Trophoblast cell (in vitro differentiated cells and primary cell): ENCODE measurements at regions not wholly inside any gene's neighbourhood (a gene's known extent, or its start where the extent isn't known, plus 50 kb on each side); places are given as distances from the start of the nearest gene placed in this dataset.
A peak's percentile ranks its signal among the peaks of the same experiment; 100 is the strongest.

Experiments
- DNase-seq, 2 donors: peaks; one replicate each; pipeline ENCODE4 v3.0.0-alpha.2; 2016
- H2AFZ ChIP-seq: 2 replicates; pipeline ENCODE4 v1.6.1; 2013; ENCODE audit warnings: low read length, moderate library complexity, mild to moderate bottlenecking; ENCODE audit not compliant: insufficient read depth, poor library complexity
- H2AK5ac ChIP-seq: 2 replicates; pipeline ENCODE4 v1.6.1; 2013; ENCODE audit warnings: mild to moderate bottlenecking, low read length
- H2BK120ac ChIP-seq: 2 replicates; pipeline ENCODE4 v1.6.1; 2013; ENCODE audit warnings: low read length, mild to moderate bottlenecking, moderate library complexity; ENCODE audit not compliant: insufficient read depth, poor library complexity
- H2BK12ac ChIP-seq: 2 replicates; pipeline ENCODE4 v1.6.1; 2013; ENCODE audit warnings: mild to moderate bottlenecking, low read length, moderate library complexity
- H2BK5ac ChIP-seq: 2 replicates; pipeline ENCODE4 v1.6.1; 2013; ENCODE audit warnings: low read length, low read depth, moderate library complexity, mild to moderate bottlenecking; ENCODE audit not compliant: poor library complexity
- H3K14ac ChIP-seq: 2 replicates; pipeline ENCODE4 v1.6.1; 2013; ENCODE audit warnings: mild to moderate bottlenecking, low read length
- H3K18ac ChIP-seq: 2 replicates; pipeline ENCODE4 v1.6.1; 2013; ENCODE audit warnings: mild to moderate bottlenecking, low read length
- H3K23ac ChIP-seq: 2 replicates; pipeline ENCODE4 v1.6.1; 2013; ENCODE audit warnings: low read length
- H3K27ac ChIP-seq: 2 replicates; pipeline ENCODE4 v1.5.1; 2013; ENCODE audit warnings: low read depth, mild to moderate bottlenecking, inconsistent platforms, low read length, moderate library complexity
- H3K27me3 ChIP-seq: 2 replicates; pipeline ENCODE4 v1.6.1; 2013; ENCODE audit warnings: inconsistent platforms, mild to moderate bottlenecking, low read length, moderate library complexity; ENCODE audit not compliant: insufficient read depth
- H3K36me3 ChIP-seq, 2 experiments: 1 replicate in 1 of 2; 2 replicates in 1 of 2; pipeline ENCODE4 v1.6.1; 2013; ENCODE audit warnings: low read length in 2 of 2, mild to moderate bottlenecking in 2 of 2, moderate library complexity in 1 of 2; ENCODE audit not compliant: insufficient read depth in 2 of 2, control insufficient read depth in 1 of 2
- H3K4ac ChIP-seq: 2 replicates; pipeline ENCODE4 v1.6.1; 2013; ENCODE audit warnings: low read depth, mild to moderate bottlenecking, low read length, moderate library complexity
- H3K4me1 ChIP-seq, 2 experiments: 1 replicate in 1 of 2; 2 replicates in 1 of 2; pipeline ENCODE4 v1.6.1; 2013; ENCODE audit warnings: low read length in 2 of 2, mild to moderate bottlenecking in 2 of 2, moderate library complexity in 1 of 2; ENCODE audit not compliant: insufficient read depth in 2 of 2, control insufficient read depth in 1 of 2
- H3K4me2 ChIP-seq: 2 replicates; pipeline ENCODE4 v1.6.1; 2013; ENCODE audit warnings: inconsistent platforms, mild to moderate bottlenecking, low read length, moderate library complexity
- H3K4me3 ChIP-seq: 2 replicates; pipeline ENCODE4 v1.5.1; 2013; ENCODE audit warnings: mild to moderate bottlenecking, low read depth, low read length, inconsistent platforms
- H3K79me1 ChIP-seq: one replicate; pipeline ENCODE4 v1.6.1; 2013; ENCODE audit warnings: low read length
- H3K79me2 ChIP-seq: 2 replicates; pipeline ENCODE4 v1.6.1; 2013; ENCODE audit warnings: low read length, mild to moderate bottlenecking; ENCODE audit not compliant: control insufficient read depth, insufficient read depth, poor library complexity
- H3K9ac ChIP-seq: 2 replicates; pipeline ENCODE4 v1.6.1; 2013; ENCODE audit warnings: mild to moderate bottlenecking, low read length
- H3K9me3 ChIP-seq: 2 replicates; pipeline ENCODE4 v1.6.1; 2013; ENCODE audit warnings: low read depth, mild to moderate bottlenecking, control low read depth, inconsistent platforms, low read length; ENCODE audit not compliant: insufficient read depth
- H4K12ac ChIP-seq: 2 replicates; pipeline ENCODE4 v1.6.1; 2013; ENCODE audit warnings: low read depth, mild to moderate bottlenecking, low read length, moderate library complexity
- H4K8ac ChIP-seq: 2 replicates; pipeline ENCODE4 v1.6.1; 2013; ENCODE audit warnings: low read depth, mild to moderate bottlenecking, low read length, moderate library complexity
- H4K91ac ChIP-seq: one replicate; pipeline ENCODE4 v1.6.1; 2013; ENCODE audit warnings: low read depth, mild to moderate bottlenecking, low read length, moderate library complexity
- WGBS: extraction: QIAGEN DNeasy Blood & Tissue Kit; methylation state at CpG from one replicate; pipeline ENCODE4 v1.1.7; 2013; ENCODE audit warnings: missing lambda C conversion rate; ENCODE audit not compliant: insufficient read length, insufficient coverage; ENCODE audit errors: extremely low coverage; 5-methylcytosine and 5-hydroxymethylcytosine counted together

GRCh38 chr7:67341153-67341768 is 344.6 kb downstream of the TYW1 start:
- no peak overlapping the region for H3K23ac ChIP-seq
- DNase-seq, result no peak
- no peak overlapping the region for H3K27ac ChIP-seq
- H3K79me1 ChIP-seq, result peaks cover 5% of the 10 kb centered on the region
- H2AFZ ChIP-seq, result no peak overlapping the region
- no peak overlapping the region for H3K18ac ChIP-seq
- no peak overlapping the region for H2BK5ac ChIP-seq
- H3K14ac ChIP-seq, result no peak overlapping the region
- no peak overlapping the region for H2BK120ac ChIP-seq
- H3K79me2 ChIP-seq, result no peaks in the 10 kb centered on the region
- no peak overlapping the region for H3K9ac ChIP-seq
- H3K9me3 ChIP-seq, result no peaks in the 10 kb centered on the region
- H2BK12ac ChIP-seq, result no peak overlapping the region
- no peak overlapping the region for H3K4me3 ChIP-seq
- peaks cover 9% of the 10 kb centered on the region in 2 experiments for H3K36me3 ChIP-seq
- H4K91ac ChIP-seq, result no peak overlapping the region
- no peak overlapping the region for H4K8ac ChIP-seq
- no peak overlapping the region for H2AK5ac ChIP-seq
- H3K4ac ChIP-seq, result no peak overlapping the region
- no peak overlapping the region for H3K4me2 ChIP-seq
- peaks cover 2% of the 10 kb centered on the region in 2 experiments for H3K4me1 ChIP-seq
- no peak overlapping the region for H4K12ac ChIP-seq
- H3K27me3 ChIP-seq, result no peaks in the 10 kb centered on the region
- WGBS, result no CpG with 5 or more reads among the region's 10 CpGs

DNA sequence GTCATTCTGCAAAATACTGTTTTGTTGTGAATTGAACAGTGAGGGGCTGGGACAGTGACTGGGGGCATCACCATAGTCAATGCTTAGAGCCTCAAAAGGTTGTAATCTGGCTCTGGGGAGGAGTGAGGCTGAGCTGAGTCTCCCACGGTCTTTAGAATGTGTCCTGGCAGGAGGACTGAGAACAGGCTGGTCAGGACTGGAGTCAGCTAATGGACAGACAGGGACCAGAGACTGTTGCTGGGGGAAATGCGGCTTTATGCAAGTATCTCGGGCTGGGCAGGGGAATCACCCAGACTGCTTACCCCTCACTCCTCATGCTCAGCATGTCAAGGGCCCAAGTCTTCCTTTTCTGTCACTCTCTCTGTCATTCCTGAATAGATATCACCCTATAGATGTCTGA is 346.5 kb downstream of the TYW1 start:
- no peak overlapping the region for H4K12ac ChIP-seq
- DNase-seq, result no peak
- no peak overlapping the region for H3K4me3 ChIP-seq
- H3K9me3 ChIP-seq, result no peaks in the 10 kb centered on the region
- H4K91ac ChIP-seq, result no peak overlapping the region
- H4K8ac ChIP-seq, result no peak overlapping the region
- no CpG with 5 or more reads among the region's 3 CpGs for WGBS
- H3K4me1 ChIP-seq, result peaks cover 2% of the 10 kb centered on the region in 2 experiments
- H3K9ac ChIP-seq, result no peak overlapping the region
- no peak overlapping the region for H3K23ac ChIP-seq
- H3K4me2 ChIP-seq, result no peak overlapping the region
- peaks cover 9% of the 10 kb centered on the region in 2 experiments for H3K36me3 ChIP-seq
- peaks cover 5% of the 10 kb centered on the region for H3K79me1 ChIP-seq
- H3K27ac ChIP-seq, result no peak overlapping the region
- no peak overlapping the region for H2BK5ac ChIP-seq
- no peak overlapping the region for H2AFZ ChIP-seq
- H3K79me2 ChIP-seq, result no peaks in the 10 kb centered on the region
- H3K14ac ChIP-seq, result no peak overlapping the region
- no peaks in the 10 kb centered on the region for H3K27me3 ChIP-seq
- no peak overlapping the region for H3K4ac ChIP-seq
- H3K18ac ChIP-seq, result no peak overlapping the region
- no peak overlapping the region for H2BK12ac ChIP-seq
- H2AK5ac ChIP-seq, result no peak overlapping the region
- H2BK120ac ChIP-seq, result no peak overlapping the region

GRCh38 chr7:67343572-67343971 is 346.9 kb downstream of the TYW1 start:
- H3K36me3 ChIP-seq, result peaks cover 9% of the 10 kb centered on the region in 2 experiments
- H3K27ac ChIP-seq, result no peak overlapping the region
- no peaks in the 10 kb centered on the region for H3K79me2 ChIP-seq
- H4K8ac ChIP-seq, result no peak overlapping the region
- no peaks in the 10 kb centered on the region for H3K27me3 ChIP-seq
- no peak overlapping the region for H2AK5ac ChIP-seq
- no peak overlapping the region for H3K4me3 ChIP-seq
- no peak overlapping the region for H3K4ac ChIP-seq
- H3K9me3 ChIP-seq, result no peaks in the 10 kb centered on the region
- H2BK120ac ChIP-seq, result no peak overlapping the region
- no peak overlapping the region for H3K23ac ChIP-seq
- no peak overlapping the region for H2BK5ac ChIP-seq
- no peak overlapping the region for H4K91ac ChIP-seq
- no peak overlapping the region for H4K12ac ChIP-seq
- H3K4me1 ChIP-seq, result peaks cover 2% of the 10 kb centered on the region in 2 experiments
- no peak overlapping the region for H3K14ac ChIP-seq
- no CpG with 5 or more reads among the region's 5 CpGs for WGBS
- no peak overlapping the region for H2BK12ac ChIP-seq
- H3K18ac ChIP-seq, result no peak overlapping the region
- DNase-seq, result no peak
- H3K79me1 ChIP-seq, result peaks cover 5% of the 10 kb centered on the region
- no peak overlapping the region for H3K9ac ChIP-seq
- H2AFZ ChIP-seq, result no peak overlapping the region
- H3K4me2 ChIP-seq, result no peak overlapping the region

- Histone ChIP-seq H4K91ac (peak overlapping the region; percentile 32), H2AK5ac (peak overlapping the region; percentile 18), H3K4me3 (no peak overlapping the region), H3K4me2 (no peak overlapping the region), H3K4ac (no peak overlapping the region), H3K79me2 (no peaks in the 10 kb centered on the region), H3K27ac (peak overlapping the region; percentile 36), H2BK12ac (no peak overlapping the region), H3K79me1 (peaks cover 5% of the 10 kb centered on the region), H3K14ac (no peak overlapping the region), H3K27me3 (no peaks in the 10 kb centered on the region), H2BK120ac (no peak overlapping the region), H2AFZ (no peak overlapping the region), H2BK5ac (peak overlapping the region; percentile 9), H3K18ac (no peak overlapping the region), H3K23ac (no peak overlapping the region), H4K12ac (no peak overlapping the region), H4K8ac (no peak overlapping the region), H3K36me3 (peaks cover 7% of the 10 kb centered on the region in 2 experiments), H3K9ac (no peak overlapping the region), H3K9me3 (no peaks in the 10 kb centered on the region), H3K4me1 (peaks cover 2% of the 10 kb centered on the region in 2 experiments)
- no CpG with 5 or more reads among the region's 3 CpGs for WGBS
- no peak for DNase-seq
Observed at GRCh38 chr7:67344481-67345193, 348.0 kb downstream of the TYW1 start.
